Activated CD8-positive, alpha-beta T cell treated with anti-CD3 and anti-CD28 coated beads for 36 hours (primary cell): ENCODE measurements at regions not wholly inside any gene's neighbourhood (a gene's known extent, or its start where the extent isn't known, plus 50 kb on each side); places are given as distances from the start of the nearest gene placed in this dataset.

Experiments
- ATAC-seq: fragments of 200-7000 bp; cut with Tn5 transposase; one replicate; pipeline ENCODE4 v1.10.0; 2021; ENCODE audit warnings: mild to moderate bottlenecking, moderate library complexity
- CTCF ChIA-PET: fragments of 350-600 bp; sonication (Branson Sonifier 250); formaldehyde crosslinking; loops from one replicate; lab custom pipeline; 2021; ENCODE audit warnings: antibody characterized with exemption; lab: Charles Lee
- POLR2A ChIA-PET: fragments of 350-600 bp; sonication (Branson Sonifier 250); formaldehyde crosslinking; loops from one replicate; lab custom pipeline; 2021; ENCODE audit warnings: antibody characterized with exemption; lab: Charles Lee
- DNase-seq: peaks from one replicate; pipeline ENCODE4 v3.0.0-alpha.2; 2020
- H3K27ac Mint-ChIP-seq: one replicate; pipeline ENCODE4 v1.8.0; 2021; ENCODE audit warnings: mild to moderate bottlenecking, mixed read lengths
- H3K27me3 Mint-ChIP-seq: one replicate; pipeline ENCODE4 v1.8.0; 2021; ENCODE audit warnings: mixed read lengths
- H3K36me3 Mint-ChIP-seq: one replicate; pipeline ENCODE4 v1.8.0; 2021; ENCODE audit warnings: low read depth, mixed read lengths
- H3K4me1 Mint-ChIP-seq: one replicate; pipeline ENCODE4 v1.8.0; 2021; ENCODE audit warnings: low read depth, mixed read lengths
- H3K4me3 Mint-ChIP-seq: one replicate; pipeline ENCODE4 v1.8.0; 2021; ENCODE audit warnings: mild to moderate bottlenecking, moderate library complexity, mixed read lengths
- H3K9me3 Mint-ChIP-seq: one replicate; pipeline ENCODE4 v1.8.0; 2021; ENCODE audit warnings: mixed read lengths
- CTCF ChIP-seq: fragments of 200-600 bp; IDR thresholded peaks from one replicate; pipeline ENCODE4 v1.8.0; 2022; ENCODE audit warnings: antibody characterized with exemption, mild to moderate bottlenecking
- intact Hi-C: fragments of 100-400 bp; cut with micrococcal nuclease; formaldehyde crosslinking; loops from one replicate; pipeline ENCODE4 v1.10.0; 2022

GRCh38 chr11:119873761-119874421 lies 144.9 kb upstream of the NECTIN1 start:
- Mint-ChIP-seq H3K4me1 (no peaks in the 10 kb centered on the region), H3K36me3 (no peaks in the 10 kb centered on the region)

GRCh38 chr11:119872611-119873310 lies 143.8 kb upstream of the NECTIN1 start:
- H3K27ac Mint-ChIP-seq, result no peak overlapping the region
- intact Hi-C loops, result no loop called here
- H3K36me3 Mint-ChIP-seq, result no peaks in the 10 kb centered on the region
- H3K4me1 Mint-ChIP-seq, result no peaks in the 10 kb centered on the region
- DNase-seq (no peak), ATAC-seq (no peak)
- H3K27me3 Mint-ChIP-seq, result peaks cover 6% of the 10 kb centered on the region
- no peak for TF ChIP-seq CTCF
- H3K4me3 Mint-ChIP-seq, result no peak overlapping the region
- ChIA-PET POLR2A (no interaction called here), CTCF (interaction anchor here (1.3 kb wide), 1 partner anchor 207 kb away, joined by 3 read pairs; no protein-coding TSS in a partner anchor)
- H3K9me3 Mint-ChIP-seq, result no peaks in the 10 kb centered on the region

More at GRCh38 chr11:119873761-119874421, 144.9 kb upstream of the NECTIN1 start:
- TF ChIP-seq CTCF, result no peak
- intact Hi-C loops, result no loop called here
- no peak for ATAC-seq
- peaks cover 3% of the 10 kb centered on the region for H3K27me3 Mint-ChIP-seq
- ChIA-PET POLR2A (no interaction called here), CTCF (interaction anchor here (1.3 kb wide), 1 partner anchor 206 kb away, joined by 3 read pairs; no protein-coding TSS in a partner anchor)
- no peaks in the 10 kb centered on the region for H3K9me3 Mint-ChIP-seq
- H3K4me3 Mint-ChIP-seq, result no peak overlapping the region
- no peak overlapping the region for H3K27ac Mint-ChIP-seq
- DNase-seq, result no peak

GRCh38 chr11:119865661-119866156 lies 136.7 kb upstream of the NECTIN1 start:
- Mint-ChIP-seq H3K9me3 (no peaks in the 10 kb centered on the region), H3K27ac (no peak overlapping the region), H3K36me3 (no peaks in the 10 kb centered on the region), H3K4me1 (no peaks in the 10 kb centered on the region), H3K27me3 (peaks cover 6% of the 10 kb centered on the region), H3K4me3 (no peak overlapping the region)
- POLR2A ChIA-PET, result no interaction called here
- DNase-seq (no peak), ATAC-seq (no peak)
- CTCF ChIA-PET, result no interaction called here
- intact Hi-C loops, result no loop called here
- TF ChIP-seq CTCF, result no peak

GRCh38 chr11:119864836-119865235 lies 135.8 kb upstream of the NECTIN1 start:
- TF ChIP-seq CTCF, result no peak
- intact Hi-C loops, result no loop called here
- Mint-ChIP-seq H3K27ac (no peak overlapping the region), H3K27me3 (peaks cover 9% of the 10 kb centered on the region), H3K9me3 (no peaks in the 10 kb centered on the region), H3K4me1 (no peaks in the 10 kb centered on the region), H3K4me3 (no peak overlapping the region), H3K36me3 (no peaks in the 10 kb centered on the region)
- no peak for ATAC-seq
- CTCF ChIA-PET, result no interaction called here
- no peak for DNase-seq
- POLR2A ChIA-PET, result no interaction called here
